ENCODE measurements at regions not wholly inside any gene's neighbourhood (a gene's known extent, or its start where the extent isn't known, plus 50 kb on each side); places are given as distances from the start of the nearest gene placed in this dataset.

DNA sequence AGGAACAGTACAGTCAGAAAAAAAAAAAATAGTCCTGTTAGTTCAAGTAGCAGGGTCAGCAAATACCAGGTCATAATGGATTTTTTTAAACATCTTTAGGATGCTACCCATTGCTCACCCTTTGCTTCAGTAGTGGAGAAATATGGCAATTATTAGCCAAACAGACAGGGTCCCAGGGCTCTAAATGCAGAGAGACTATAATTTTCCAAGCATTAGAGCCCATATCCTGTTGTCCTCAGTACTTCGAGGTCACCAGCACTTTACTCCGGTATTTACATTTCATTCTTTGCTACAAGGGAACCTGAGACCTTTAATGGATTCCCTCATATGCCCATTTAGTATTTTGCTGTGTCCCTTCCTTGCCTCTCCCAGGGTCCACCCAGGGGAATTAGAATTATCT lies 1562.9 kb upstream of the TENM3 start:
- TF ChIP-seq, protein P1, sequence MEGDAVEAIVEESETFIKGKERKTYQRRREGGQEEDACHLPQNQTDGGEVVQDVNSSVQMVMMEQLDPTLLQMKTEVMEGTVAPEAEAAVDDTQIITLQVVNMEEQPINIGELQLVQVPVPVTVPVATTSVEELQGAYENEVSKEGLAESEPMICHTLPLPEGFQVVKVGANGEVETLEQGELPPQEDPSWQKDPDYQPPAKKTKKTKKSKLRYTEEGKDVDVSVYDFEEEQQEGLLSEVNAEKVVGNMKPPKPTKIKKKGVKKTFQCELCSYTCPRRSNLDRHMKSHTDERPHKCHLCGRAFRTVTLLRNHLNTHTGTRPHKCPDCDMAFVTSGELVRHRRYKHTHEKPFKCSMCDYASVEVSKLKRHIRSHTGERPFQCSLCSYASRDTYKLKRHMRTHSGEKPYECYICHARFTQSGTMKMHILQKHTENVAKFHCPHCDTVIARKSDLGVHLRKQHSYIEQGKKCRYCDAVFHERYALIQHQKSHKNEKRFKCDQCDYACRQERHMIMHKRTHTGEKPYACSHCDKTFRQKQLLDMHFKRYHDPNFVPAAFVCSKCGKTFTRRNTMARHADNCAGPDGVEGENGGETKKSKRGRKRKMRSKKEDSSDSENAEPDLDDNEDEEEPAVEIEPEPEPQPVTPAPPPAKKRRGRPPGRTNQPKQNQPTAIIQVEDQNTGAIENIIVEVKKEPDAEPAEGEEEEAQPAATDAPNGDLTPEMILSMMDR (IDR thresholded peaks at IDR 0.05; ENCODE audit: insufficient read depth, low read length): no peak
- TF ChIP-seq POLR2AphosphoS5 (IDR thresholded peaks at IDR 0.05; ENCODE audit: low read depth): no peak

Data from HL-60 (cell line).